Thyroid gland (tissue), 4 donors: ENCODE measurements at regions not wholly inside any gene's neighbourhood (a gene's known extent, or its start where the extent isn't known, plus 50 kb on each side); places are given as distances from the start of the nearest gene placed in this dataset.
"Not testable (repeated sequence)": the region's sequence is repeated elsewhere in the genome, so short reads cannot be mapped to it uniquely, and the experiment has no call there.

Experiments
- DNase-seq, 2 donors: peaks; one replicate each; pipeline ENCODE4 v3.0.0-alpha.2; 2019
- H3K27ac ChIP-seq, 3 donors: fragments of 200-600 bp; sonication (generic); 1 replicate in 2 of 3; 2 replicates in 1 of 3; pipeline ENCODE4 v1.5.1; 2016 to 2019; ENCODE audit warnings: mild to moderate bottlenecking in 1 of 3, moderate library complexity in 1 of 3
- H3K27me3 ChIP-seq: fragments of 200-600 bp; sonication (generic); one replicate; pipeline ENCODE4 v1.5.1; 2019
- H3K36me3 ChIP-seq, 2 donors: fragments of 200-600 bp; sonication (generic); one replicate each; pipeline ENCODE4 v1.5.1; 2016 to 2019
- H3K4me1 ChIP-seq, 2 donors: fragments of 200-600 bp; sonication (generic); one replicate each; pipeline ENCODE4 v1.5.1; 2017 to 2019
- H3K4me3 ChIP-seq, 3 donors: fragments of 200-600 bp; sonication (generic); replicated peaks in 1 of 3; 1 replicate in 2 of 3; 2 replicates in 1 of 3; pipeline ENCODE4 v1.5.1; 2016; ENCODE audit warnings: mild to moderate bottlenecking in 1 of 3
- H3K9me3 ChIP-seq: fragments of 200-600 bp; sonication (generic); one replicate; pipeline ENCODE4 v1.5.1; 2017
- WGBS, 2 donors: methylation state at CpG; one replicate each; pipeline ENCODE4 v1.1.5; 2017; 5-methylcytosine and 5-hydroxymethylcytosine counted together
- intact Hi-C: fragments of 100-400 bp; cut with DNase I; formaldehyde crosslinking; loops from one replicate; pipeline ENCODE4 v1.15.1; 2023

- H3K4me3 ChIP-seq, H3K36me3 ChIP-seq, H3K9me3 ChIP-seq, intact Hi-C loops, H3K4me1 ChIP-seq, DNase-seq, H3K27ac ChIP-seq, H3K27me3 ChIP-seq: not testable (repeated sequence)
- 69 to 96% methylated on average over 4 to 6 of the region's 7 CpGs for WGBS, 2 donors
Observed at GRCh38 chr2:87518066-87518465, 229.8 kb upstream of the PLGLB2 start.

GRCh38 chr2:87518547-87518946 lies 229.3 kb upstream of the PLGLB2 start:
- H3K27me3 ChIP-seq, H3K9me3 ChIP-seq, intact Hi-C loops, H3K4me1 ChIP-seq, H3K27ac ChIP-seq, H3K36me3 ChIP-seq, DNase-seq, H3K4me3 ChIP-seq: not testable (repeated sequence)
- 99% methylated on average over 8 of the region's 8 CpGs; no CpG with 5 or more reads in 1 of the 2 donors for WGBS, 2 donors

- H3K27ac ChIP-seq, DNase-seq, H3K27me3 ChIP-seq, H3K4me3 ChIP-seq, intact Hi-C loops, H3K4me1 ChIP-seq, H3K9me3 ChIP-seq, H3K36me3 ChIP-seq: not testable (repeated sequence)
- WGBS, 2 donors, result 78 to 89% methylated on average over 4 to 5 of the region's 8 CpGs
Observed at GRCh38 chr2:87519158-87520011, 228.5 kb upstream of the PLGLB2 start.

- 67 to 80% methylated on average over 6 to 9 of the region's 10 CpGs for WGBS, 2 donors
- H3K27ac ChIP-seq, result not testable (repeated sequence)
Observed at GRCh38 chr2:87521057-87521456, 226.8 kb upstream of the PLGLB2 start.

GRCh38 chr2:87521489-87521888 lies 226.4 kb upstream of the PLGLB2 start:
- H3K4me3 ChIP-seq, DNase-seq, intact Hi-C loops, H3K9me3 ChIP-seq, H3K27me3 ChIP-seq, H3K27ac ChIP-seq, H3K4me1 ChIP-seq, H3K36me3 ChIP-seq: not testable (repeated sequence)
- WGBS, 2 donors, result 91% methylated on average over 7 of the region's 7 CpGs; no CpG with 5 or more reads in 1 of the 2 donors

More at GRCh38 chr2:87521057-87521456, 226.8 kb upstream of the PLGLB2 start:
- H3K9me3 ChIP-seq, H3K27me3 ChIP-seq, H3K36me3 ChIP-seq, H3K4me3 ChIP-seq, H3K4me1 ChIP-seq, DNase-seq, intact Hi-C loops: not testable (repeated sequence)

- intact Hi-C loops, H3K27ac ChIP-seq, H3K9me3 ChIP-seq, H3K4me3 ChIP-seq, H3K36me3 ChIP-seq, H3K27me3 ChIP-seq, H3K4me1 ChIP-seq, DNase-seq: not testable (repeated sequence)
- WGBS, 2 donors, result 96% methylated on average over 5 of the region's 5 CpGs; no CpG with 5 or more reads in 1 of the 2 donors
Observed at GRCh38 chr2:87524619-87525188, 223.2 kb upstream of the PLGLB2 start.

- H3K27me3 ChIP-seq, H3K4me3 ChIP-seq, H3K36me3 ChIP-seq, intact Hi-C loops, H3K27ac ChIP-seq, H3K4me1 ChIP-seq, H3K9me3 ChIP-seq, DNase-seq: not testable (repeated sequence)
- 100% methylated on average over 1 of the region's 5 CpGs; no CpG with 5 or more reads in 1 of the 2 donors for WGBS, 2 donors
Observed at GRCh38 chr2:87525497-87525991, 222.3 kb upstream of the PLGLB2 start.

- H3K27ac ChIP-seq, H3K27me3 ChIP-seq, H3K4me1 ChIP-seq, H3K36me3 ChIP-seq, H3K9me3 ChIP-seq, intact Hi-C loops, DNase-seq, H3K4me3 ChIP-seq: not testable (repeated sequence)
- no CpG with 5 or more reads among the region's 5 CpGs for WGBS, 2 donors
Observed at GRCh38 chr2:87526258-87526657, 221.6 kb upstream of the PLGLB2 start.

- H3K27me3 ChIP-seq, H3K27ac ChIP-seq, H3K4me1 ChIP-seq, H3K9me3 ChIP-seq, DNase-seq, H3K36me3 ChIP-seq, intact Hi-C loops, H3K4me3 ChIP-seq: not testable (repeated sequence)
- WGBS, 2 donors, result 31 to 57% methylated on average over 2 to 3 of the region's 7 CpGs
Observed at GRCh38 chr2:87531968-87532715, 215.7 kb upstream of the PLGLB2 start.

- DNase-seq, intact Hi-C loops, H3K4me3 ChIP-seq, H3K36me3 ChIP-seq, H3K4me1 ChIP-seq, H3K27ac ChIP-seq, H3K27me3 ChIP-seq, H3K9me3 ChIP-seq: not testable (repeated sequence)
- no CpG with 5 or more reads among the region's 9 CpGs for WGBS, 2 donors
Observed at GRCh38 chr2:87533390-87534272, 214.3 kb upstream of the PLGLB2 start.

- H3K27ac ChIP-seq, H3K27me3 ChIP-seq, H3K4me3 ChIP-seq, intact Hi-C loops, H3K4me1 ChIP-seq, DNase-seq, H3K9me3 ChIP-seq, H3K36me3 ChIP-seq: not testable (repeated sequence)
- WGBS, 2 donors, result no CpG with 5 or more reads among the region's 14 CpGs
Observed at GRCh38 chr2:87534273-87534889, 213.5 kb upstream of the PLGLB2 start.
